PC-3 (cell line): ENCODE measurements at regions not wholly inside any gene's neighbourhood (a gene's known extent, or its start where the extent isn't known, plus 50 kb on each side); places are given as distances from the start of the nearest gene placed in this dataset.

Source experiments
- ATAC-seq: fragments of 200-7000 bp; cut with Tn5 transposase; 2 replicates; pipeline ENCODE4 v1.9.1; 2020; ENCODE audit warnings: mild to moderate bottlenecking, moderate library complexity
- BruUV-seq: library from RNA; stranded (reverse); fragments of 400-500 nt; replicated peaks from 2 replicates; lab custom pipeline; 2021; lab: Mats Ljungman, UMichigan
- CTCF ChIA-PET: fragments of 300-600 bp; sonication (Branson Sonifier 250); formaldehyde crosslinking; loops from one replicate; lab custom pipeline; 2022; ENCODE audit warnings: antibody characterized with exemption; lab: Charles Lee
- POLR2A ChIA-PET: fragments of 300-600 bp; sonication (Branson Sonifier 250); formaldehyde crosslinking; loops from one replicate; lab custom pipeline; 2022; ENCODE audit warnings: antibody characterized with exemption; ENCODE audit not compliant: unreplicated experiment; lab: Charles Lee
- DNase-seq: peaks from one replicate; pipeline ENCODE4 v3.0.0-alpha.2; 2015
- H2AFZ ChIP-seq: fragments of 300-600 bp; sonication (generic); 2 replicates; pipeline ENCODE4 v1.6.0; 2016; ENCODE audit warnings: antibody characterized with exemption, low read length
- H3F3A ChIP-seq: fragments of 300-600 bp; sonication (generic); one replicate; pipeline ENCODE4 v1.6.0; 2017; ENCODE audit warnings: antibody characterized with exemption, low read length, control low read depth, mild to moderate bottlenecking; ENCODE audit not compliant: unreplicated experiment
- H3K27ac ChIP-seq: fragments of 300-600 bp; sonication (generic); 2 replicates; pipeline ENCODE4 v1.5.1; 2016; ENCODE audit warnings: mild to moderate bottlenecking, low read length
- H3K27me3 ChIP-seq: fragments of 300-600 bp; sonication (generic); 2 replicates; pipeline ENCODE4 v1.6.1; 2016; ENCODE audit warnings: low read length, mixed read lengths
- H3K36me3 ChIP-seq: fragments of 300-600 bp; sonication (generic); 2 replicates; pipeline ENCODE4 v1.6.1; 2016; ENCODE audit warnings: low read depth, mixed run types, low read length, mixed read lengths
- H3K4me1 ChIP-seq: fragments of 300-600 bp; sonication (generic); 2 replicates; pipeline ENCODE4 v1.5.1; 2016; ENCODE audit warnings: low read length; ENCODE audit not compliant: insufficient read depth
- H3K4me2 ChIP-seq: fragments of 300-600 bp; sonication (generic); 2 replicates; pipeline ENCODE4 v1.6.0; 2016; ENCODE audit warnings: low read length
- H3K4me3 ChIP-seq: fragments of 300-600 bp; sonication (generic); 2 replicates; pipeline ENCODE4 v1.5.1; 2016; ENCODE audit warnings: mild to moderate bottlenecking, low read length, mixed read lengths
- H3K79me2 ChIP-seq: fragments of 300-600 bp; sonication (generic); 2 replicates; pipeline ENCODE4 v1.6.1; 2017; ENCODE audit warnings: low read length, mixed read lengths
- H3K9ac ChIP-seq: fragments of 300-600 bp; sonication (generic); 2 replicates; pipeline ENCODE4 v1.6.0; 2016; ENCODE audit warnings: mild to moderate bottlenecking, low read length
- H3K9me2 ChIP-seq: fragments of 300-600 bp; sonication (generic); replicated peaks from 2 replicates; pipeline ENCODE4 v1.6.1; 2016; ENCODE audit warnings: mixed run types, low read length, mixed read lengths
- H3K9me3 ChIP-seq: fragments of 300-600 bp; sonication (generic); 2 replicates; pipeline ENCODE4 v1.6.1; 2016; ENCODE audit warnings: low read length, mixed read lengths
- H4K20me1 ChIP-seq: fragments of 300-600 bp; sonication (generic); 2 replicates; pipeline ENCODE4 v1.6.1; 2016; ENCODE audit warnings: low read length, mixed read lengths
- CTCF ChIP-seq: fragments of 300-600 bp; sonication (generic); conservative IDR thresholded peaks from 2 replicates; pipeline ENCODE4 v1.5.1; 2017; ENCODE audit warnings: antibody characterized with exemption, low read depth, mild to moderate bottlenecking, low read length
- EZH2 ChIP-seq: fragments of 300-600 bp; sonication (generic); IDR thresholded peaks from one replicate; pipeline ENCODE4 v1.6.1; 2017; ENCODE audit warnings: antibody characterized with exemption, mild to moderate bottlenecking, low read length; ENCODE audit not compliant: unreplicated experiment
- EZH2phosphoT487 ChIP-seq: fragments of 300-600 bp; sonication (generic); IDR thresholded peaks from 2 replicates; pipeline ENCODE4 v1.6.1; 2018; ENCODE audit warnings: mild to moderate bottlenecking, antibody characterized with exemption, low read length, borderline replicate concordance
- intact Hi-C: fragments of 100-400 bp; cut with micrococcal nuclease; formaldehyde crosslinking; loops from 2 replicates; pipeline ENCODE4 v1.9.0; 2023

- no peaks in the 10 kb centered on the region for H3K4me1 ChIP-seq
- H3K4me3 ChIP-seq, result no peak overlapping the region
- no peaks in the 10 kb centered on the region for H3K27me3 ChIP-seq
- H3K36me3 ChIP-seq, result no peaks in the 10 kb centered on the region
- H3F3A ChIP-seq, result no peaks in the 10 kb centered on the region
- H3K9me2 ChIP-seq, result no peaks in the 10 kb centered on the region
- no peak overlapping the region for H3K4me2 ChIP-seq
- no peaks in the 10 kb centered on the region for H4K20me1 ChIP-seq
- no peak overlapping the region for H3K9ac ChIP-seq
- POLR2A ChIA-PET, result no interaction called here
- DNase-seq (no peak), ATAC-seq (no peak)
- BruUV-seq, result no TSS peak
- no peak overlapping the region for H2AFZ ChIP-seq
- no peak overlapping the region for H3K27ac ChIP-seq
- H3K79me2 ChIP-seq, result no peaks in the 10 kb centered on the region
- TF ChIP-seq EZH2phosphoT487 (no peak), CTCF (no peak), EZH2 (no peak)
- H3K9me3 ChIP-seq, result no peaks in the 10 kb centered on the region
- intact Hi-C loops, result no loop called here
- CTCF ChIA-PET, result no interaction called here
Measured at GRCh38 chr6:51269876-51270275, 451.2 kb downstream of the TFAP2B start.

- no peaks in the 10 kb centered on the region for H3K36me3 ChIP-seq
- no peak overlapping the region for H3K27ac ChIP-seq
- H3K4me3 ChIP-seq, result no peak overlapping the region
- ChIA-PET CTCF (no interaction called here), POLR2A (no interaction called here)
- no peaks in the 10 kb centered on the region for H3K4me1 ChIP-seq
- H3F3A ChIP-seq, result no peaks in the 10 kb centered on the region
- intact Hi-C loops, result no loop called here
- H3K9ac ChIP-seq, result no peak overlapping the region
- no peaks in the 10 kb centered on the region for H3K27me3 ChIP-seq
- no peak for TF ChIP-seq EZH2phosphoT487
- TF ChIP-seq CTCF, result no peak
- TF ChIP-seq EZH2, result no peak
- DNase-seq, result no peak
- H3K79me2 ChIP-seq, result no peaks in the 10 kb centered on the region
- H3K4me2 ChIP-seq, result no peak overlapping the region
- H4K20me1 ChIP-seq, result no peaks in the 10 kb centered on the region
- no peaks in the 10 kb centered on the region for H3K9me2 ChIP-seq
- H3K9me3 ChIP-seq, result no peaks in the 10 kb centered on the region
- BruUV-seq, result no TSS peak
- ATAC-seq, result no peak
- no peak overlapping the region for H2AFZ ChIP-seq
Measured at GRCh38 chr6:51271615-51272014, 452.9 kb downstream of the TFAP2B start.

GRCh38 chr6:51273228-51273961, 454.7 kb downstream of the TFAP2B start:
- Histone ChIP-seq H3K79me2 (no peaks in the 10 kb centered on the region), H3K4me3 (no peak overlapping the region), H3F3A (no peaks in the 10 kb centered on the region), H3K9me3 (no peaks in the 10 kb centered on the region), H2AFZ (no peak overlapping the region), H3K4me1 (no peaks in the 10 kb centered on the region), H3K27me3 (no peaks in the 10 kb centered on the region), H3K9ac (no peak overlapping the region), H4K20me1 (no peaks in the 10 kb centered on the region), H3K9me2 (no peaks in the 10 kb centered on the region), H3K36me3 (no peaks in the 10 kb centered on the region), H3K27ac (no peak overlapping the region), H3K4me2 (no peak overlapping the region)
- TF ChIP-seq EZH2phosphoT487 (no peak), EZH2 (no peak), CTCF (no peak)
- CTCF ChIA-PET, result no interaction called here
- intact Hi-C loops, result no loop called here
- no TSS peak for BruUV-seq
- DNase-seq (no peak), ATAC-seq (no peak)
- POLR2A ChIA-PET, result no interaction called here
